ENCODE measurements at regions not wholly inside any gene's neighbourhood (a gene's known extent, or its start where the extent isn't known, plus 50 kb on each side); places are given as distances from the start of the nearest gene placed in this dataset.

- no peak for DNase-seq (ENCODE audit: low read depth)
Measured at GRCh38 chr2:41990245-41990644, 57.6 kb upstream of the PKDCC start.

- peak; percentile 49 for DNase-seq (ENCODE audit: low read depth)
Measured at GRCh38 chr2:41990688-41991087, 57.1 kb upstream of the PKDCC start.

- no peak for DNase-seq (ENCODE audit: low read depth)
Measured at GRCh38 chr2:41992056-41992642, 55.7 kb upstream of the PKDCC start.

- DNase-seq (ENCODE audit: low read depth): no peak
Measured at GRCh38 chr2:41992671-41993434, 55.0 kb upstream of the PKDCC start.

- no peak for DNase-seq (ENCODE audit: low read depth)
Measured at GRCh38 chr2:41993435-41993925, 54.3 kb upstream of the PKDCC start.

- peak; percentile 20 for DNase-seq (ENCODE audit: low read depth)
Measured at GRCh38 chr2:41994233-41994637, 53.6 kb upstream of the PKDCC start.

GRCh38 chr2:41994661-41995060 lies 53.2 kb upstream of the PKDCC start:
- DNase-seq (ENCODE audit: low read depth): no peak

- no peak for DNase-seq (ENCODE audit: low read depth)
Measured at GRCh38 chr2:41997561-41997960, 50.3 kb upstream of the PKDCC start.
